ENCODE measurements at regions not wholly inside any gene's neighbourhood (a gene's known extent, or its start where the extent isn't known, plus 50 kb on each side); places are given as distances from the start of the nearest gene placed in this dataset.

DNA sequence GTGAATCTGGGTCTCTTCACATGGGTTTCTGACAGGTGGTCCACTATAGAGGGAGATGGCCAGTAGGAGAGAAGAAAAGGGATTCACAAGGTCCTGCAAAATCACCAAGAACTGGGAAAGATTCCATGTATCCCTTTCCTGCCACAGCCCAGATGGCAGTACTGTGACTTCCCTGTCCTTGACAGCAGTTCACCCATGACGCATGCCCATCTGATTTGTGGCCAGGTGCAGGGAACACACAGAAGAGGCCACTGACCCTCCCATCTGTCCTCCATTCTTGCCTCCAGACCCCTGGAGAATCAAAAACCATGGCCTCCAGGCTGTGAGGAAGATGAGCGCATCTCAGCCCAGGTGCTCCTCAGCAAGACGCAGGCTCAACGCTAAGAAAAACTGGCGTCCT lies 183.1 kb upstream of the RREB1 start (continued):
- TF ChIP-seq, protein P1, sequence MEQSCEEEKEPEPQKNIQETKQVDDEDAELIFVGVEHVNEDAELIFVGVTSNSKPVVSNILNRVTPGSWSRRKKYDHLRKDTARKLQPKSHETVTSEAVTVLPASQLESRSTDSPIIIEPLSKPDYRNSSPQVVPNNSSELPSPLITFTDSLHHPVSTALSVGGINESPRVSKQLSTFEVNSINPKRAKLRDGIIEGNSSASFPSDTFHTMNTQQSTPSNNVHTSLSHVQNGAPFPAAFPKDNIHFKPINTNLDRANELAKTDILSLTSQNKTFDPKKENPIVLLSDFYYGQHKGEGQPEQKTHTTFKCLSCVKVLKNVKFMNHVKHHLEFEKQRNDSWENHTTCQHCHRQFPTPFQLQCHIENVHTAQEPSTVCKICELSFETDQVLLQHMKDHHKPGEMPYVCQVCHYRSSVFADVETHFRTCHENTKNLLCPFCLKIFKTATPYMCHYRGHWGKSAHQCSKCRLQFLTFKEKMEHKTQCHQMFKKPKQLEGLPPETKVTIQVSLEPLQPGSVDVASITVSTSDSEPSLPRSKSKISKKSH (CRISPR knock-in tag; IDR thresholded peaks at IDR 0.05), result no peak
- TF ChIP-seq MIER1 (IDR thresholded peaks at IDR 0.05; ENCODE audit: low read depth), result no peak
- TF ChIP-seq SIX5 (IDR thresholded peaks at IDR 0.05; ENCODE audit: borderline replicate concordance in 1 of 2, insufficient read depth in 1 of 2, low read depth in 1 of 2, low read length in 2 of 2), result no peak
- TF ChIP-seq, protein P2, sequence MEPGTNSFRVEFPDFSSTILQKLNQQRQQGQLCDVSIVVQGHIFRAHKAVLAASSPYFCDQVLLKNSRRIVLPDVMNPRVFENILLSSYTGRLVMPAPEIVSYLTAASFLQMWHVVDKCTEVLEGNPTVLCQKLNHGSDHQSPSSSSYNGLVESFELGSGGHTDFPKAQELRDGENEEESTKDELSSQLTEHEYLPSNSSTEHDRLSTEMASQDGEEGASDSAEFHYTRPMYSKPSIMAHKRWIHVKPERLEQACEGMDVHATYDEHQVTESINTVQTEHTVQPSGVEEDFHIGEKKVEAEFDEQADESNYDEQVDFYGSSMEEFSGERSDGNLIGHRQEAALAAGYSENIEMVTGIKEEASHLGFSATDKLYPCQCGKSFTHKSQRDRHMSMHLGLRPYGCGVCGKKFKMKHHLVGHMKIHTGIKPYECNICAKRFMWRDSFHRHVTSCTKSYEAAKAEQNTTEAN (CRISPR knock-in tag; IDR thresholded peaks at IDR 0.05), result no peak
- no peak for TF ChIP-seq TAF15 (IDR thresholded peaks at IDR 0.05; ENCODE audit: low read depth, low read length)
- TF ChIP-seq MCM5 (IDR thresholded peaks at IDR 0.05; ENCODE audit: low read depth), result no peak
- TF ChIP-seq, protein P3, sequence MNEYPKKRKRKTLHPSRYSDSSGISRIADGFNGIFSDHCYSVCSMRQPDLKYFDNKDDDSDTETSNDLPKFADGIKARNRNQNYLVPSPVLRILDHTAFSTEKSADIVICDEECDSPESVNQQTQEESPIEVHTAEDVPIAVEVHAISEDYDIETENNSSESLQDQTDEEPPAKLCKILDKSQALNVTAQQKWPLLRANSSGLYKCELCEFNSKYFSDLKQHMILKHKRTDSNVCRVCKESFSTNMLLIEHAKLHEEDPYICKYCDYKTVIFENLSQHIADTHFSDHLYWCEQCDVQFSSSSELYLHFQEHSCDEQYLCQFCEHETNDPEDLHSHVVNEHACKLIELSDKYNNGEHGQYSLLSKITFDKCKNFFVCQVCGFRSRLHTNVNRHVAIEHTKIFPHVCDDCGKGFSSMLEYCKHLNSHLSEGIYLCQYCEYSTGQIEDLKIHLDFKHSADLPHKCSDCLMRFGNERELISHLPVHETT (CRISPR knock-in tag; conservative IDR thresholded peaks at IDR 0.05 in 1 of 2, IDR thresholded peaks at IDR 0.05 in 1 of 2), result no peak
- no peak for TF ChIP-seq NONO (IDR thresholded peaks at IDR 0.05; ENCODE audit: low read depth in 2 of 2, low read length in 1 of 2)
- TF ChIP-seq, protein P4, sequence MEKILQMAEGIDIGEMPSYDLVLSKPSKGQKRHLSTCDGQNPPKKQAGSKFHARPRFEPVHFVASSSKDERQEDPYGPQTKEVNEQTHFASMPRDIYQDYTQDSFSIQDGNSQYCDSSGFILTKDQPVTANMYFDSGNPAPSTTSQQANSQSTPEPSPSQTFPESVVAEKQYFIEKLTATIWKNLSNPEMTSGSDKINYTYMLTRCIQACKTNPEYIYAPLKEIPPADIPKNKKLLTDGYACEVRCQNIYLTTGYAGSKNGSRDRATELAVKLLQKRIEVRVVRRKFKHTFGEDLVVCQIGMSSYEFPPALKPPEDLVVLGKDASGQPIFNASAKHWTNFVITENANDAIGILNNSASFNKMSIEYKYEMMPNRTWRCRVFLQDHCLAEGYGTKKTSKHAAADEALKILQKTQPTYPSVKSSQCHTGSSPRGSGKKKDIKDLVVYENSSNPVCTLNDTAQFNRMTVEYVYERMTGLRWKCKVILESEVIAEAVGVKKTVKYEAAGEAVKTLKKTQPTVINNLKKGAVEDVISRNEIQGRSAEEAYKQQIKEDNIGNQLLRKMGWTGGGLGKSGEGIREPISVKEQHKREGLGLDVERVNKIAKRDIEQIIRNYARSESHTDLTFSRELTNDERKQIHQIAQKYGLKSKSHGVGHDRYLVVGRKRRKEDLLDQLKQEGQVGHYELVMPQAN (IDR thresholded peaks at IDR 0.05; ENCODE audit: borderline replicate concordance), result no peak
- TF ChIP-seq TGIF2 (CRISPR knock-in tag; IDR thresholded peaks at IDR 0.05), result no peak
- TF ChIP-seq, protein P5, sequence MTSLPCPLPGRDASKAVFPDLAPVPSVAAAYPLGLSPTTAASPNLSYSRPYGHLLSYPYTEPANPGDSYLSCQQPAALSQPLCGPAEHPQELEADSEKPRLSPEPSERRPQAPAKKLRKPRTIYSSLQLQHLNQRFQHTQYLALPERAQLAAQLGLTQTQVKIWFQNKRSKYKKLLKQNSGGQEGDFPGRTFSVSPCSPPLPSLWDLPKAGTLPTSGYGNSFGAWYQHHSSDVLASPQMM (CRISPR knock-in tag; IDR thresholded peaks at IDR 0.05), result no peak
- TF ChIP-seq STAT5A (IDR thresholded peaks at IDR 0.05; ENCODE audit: borderline replicate concordance, low read length), result no peak

Measured in K562 (cell line).